ENCODE measurements at regions not wholly inside any gene's neighbourhood (a gene's known extent, or its start where the extent isn't known, plus 50 kb on each side); places are given as distances from the start of the nearest gene placed in this dataset.

DNA sequence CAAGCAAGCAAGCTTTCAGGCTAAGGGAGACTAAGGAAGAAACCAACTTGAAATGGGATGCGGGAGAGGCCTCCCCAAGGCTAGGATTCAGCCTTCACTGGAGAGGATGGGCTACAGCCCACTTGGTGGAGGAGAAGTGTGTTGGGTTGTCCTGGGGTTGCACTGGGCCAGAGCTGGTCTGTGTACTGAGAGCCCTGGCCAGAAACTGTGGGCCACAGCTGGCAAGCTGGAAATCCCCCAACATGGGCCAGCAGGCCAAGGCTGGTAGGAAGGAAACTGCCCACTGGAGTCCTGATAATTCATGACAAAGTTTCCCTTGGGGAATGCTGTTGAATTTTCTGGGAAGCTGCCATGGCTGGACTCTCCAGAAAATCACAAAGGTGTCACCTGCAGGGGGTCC lies 188.0 kb upstream of the S100G start:
- DNase-seq (ENCODE audit: low spot score) = no peak
- in situ Hi-C loops (cut with MboI; ENCODE audit: low pct_unique_long_range_greater_than_20kb, low sequenced_read_pairs, unreplicated experiment) = no loop called here
- TF ChIP-seq, protein P1, sequence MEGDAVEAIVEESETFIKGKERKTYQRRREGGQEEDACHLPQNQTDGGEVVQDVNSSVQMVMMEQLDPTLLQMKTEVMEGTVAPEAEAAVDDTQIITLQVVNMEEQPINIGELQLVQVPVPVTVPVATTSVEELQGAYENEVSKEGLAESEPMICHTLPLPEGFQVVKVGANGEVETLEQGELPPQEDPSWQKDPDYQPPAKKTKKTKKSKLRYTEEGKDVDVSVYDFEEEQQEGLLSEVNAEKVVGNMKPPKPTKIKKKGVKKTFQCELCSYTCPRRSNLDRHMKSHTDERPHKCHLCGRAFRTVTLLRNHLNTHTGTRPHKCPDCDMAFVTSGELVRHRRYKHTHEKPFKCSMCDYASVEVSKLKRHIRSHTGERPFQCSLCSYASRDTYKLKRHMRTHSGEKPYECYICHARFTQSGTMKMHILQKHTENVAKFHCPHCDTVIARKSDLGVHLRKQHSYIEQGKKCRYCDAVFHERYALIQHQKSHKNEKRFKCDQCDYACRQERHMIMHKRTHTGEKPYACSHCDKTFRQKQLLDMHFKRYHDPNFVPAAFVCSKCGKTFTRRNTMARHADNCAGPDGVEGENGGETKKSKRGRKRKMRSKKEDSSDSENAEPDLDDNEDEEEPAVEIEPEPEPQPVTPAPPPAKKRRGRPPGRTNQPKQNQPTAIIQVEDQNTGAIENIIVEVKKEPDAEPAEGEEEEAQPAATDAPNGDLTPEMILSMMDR (IDR thresholded peaks at IDR 0.05; ENCODE audit: extremely low read depth, insufficient read depth, missing control alignments) = no peak

DNA sequence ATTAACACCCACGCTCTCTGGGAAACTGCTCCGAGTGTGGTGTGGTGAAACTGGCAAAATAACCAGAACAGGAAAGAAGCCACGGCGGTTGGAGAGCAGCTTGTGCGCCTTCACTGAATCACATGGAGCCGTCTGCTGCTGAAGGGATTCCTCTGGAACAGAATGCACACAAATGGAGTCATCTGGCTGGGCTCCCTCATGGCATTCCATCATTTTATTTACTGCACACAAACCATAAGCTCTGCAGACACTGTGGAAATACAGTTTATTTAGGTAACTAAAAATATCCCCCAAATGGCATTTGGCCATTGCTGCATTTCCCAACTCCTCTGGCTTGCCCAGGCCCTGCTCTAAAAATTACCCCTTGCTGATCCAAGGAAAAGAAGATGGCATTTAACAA lies 187.0 kb upstream of the S100G start:
- TF ChIP-seq, protein P1 (IDR thresholded peaks at IDR 0.05; ENCODE audit: extremely low read depth, insufficient read depth, missing control alignments) = no peak
- in situ Hi-C loops (cut with MboI; ENCODE audit: low pct_unique_long_range_greater_than_20kb, low sequenced_read_pairs, unreplicated experiment) = no loop called here
- no peak for DNase-seq (ENCODE audit: low spot score)

DNA sequence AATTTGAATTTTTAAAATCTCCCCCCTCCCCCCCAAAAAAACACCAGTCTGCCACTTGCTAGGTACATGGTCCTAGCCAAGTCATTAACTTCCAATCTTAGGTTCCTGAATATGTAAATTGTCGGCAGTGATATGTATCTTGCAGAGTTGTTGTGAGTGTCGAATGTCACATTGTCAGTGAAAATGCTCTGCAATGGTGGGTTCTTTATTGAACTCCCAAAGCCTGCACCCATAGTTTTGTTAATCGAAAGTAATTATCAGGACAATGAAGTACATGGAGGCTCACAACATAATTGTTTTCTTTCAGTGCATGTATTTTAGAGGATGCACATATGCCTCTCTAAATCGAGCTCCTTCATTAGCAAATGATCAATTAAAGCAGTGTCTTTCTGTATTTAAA lies 185.6 kb upstream of the S100G start:
- DNase-seq (ENCODE audit: low spot score) = no peak
- in situ Hi-C loops (cut with MboI; ENCODE audit: low pct_unique_long_range_greater_than_20kb, low sequenced_read_pairs, unreplicated experiment) = no loop called here
- TF ChIP-seq, protein P1 (IDR thresholded peaks at IDR 0.05; ENCODE audit: extremely low read depth, insufficient read depth, missing control alignments) = no peak

DNA sequence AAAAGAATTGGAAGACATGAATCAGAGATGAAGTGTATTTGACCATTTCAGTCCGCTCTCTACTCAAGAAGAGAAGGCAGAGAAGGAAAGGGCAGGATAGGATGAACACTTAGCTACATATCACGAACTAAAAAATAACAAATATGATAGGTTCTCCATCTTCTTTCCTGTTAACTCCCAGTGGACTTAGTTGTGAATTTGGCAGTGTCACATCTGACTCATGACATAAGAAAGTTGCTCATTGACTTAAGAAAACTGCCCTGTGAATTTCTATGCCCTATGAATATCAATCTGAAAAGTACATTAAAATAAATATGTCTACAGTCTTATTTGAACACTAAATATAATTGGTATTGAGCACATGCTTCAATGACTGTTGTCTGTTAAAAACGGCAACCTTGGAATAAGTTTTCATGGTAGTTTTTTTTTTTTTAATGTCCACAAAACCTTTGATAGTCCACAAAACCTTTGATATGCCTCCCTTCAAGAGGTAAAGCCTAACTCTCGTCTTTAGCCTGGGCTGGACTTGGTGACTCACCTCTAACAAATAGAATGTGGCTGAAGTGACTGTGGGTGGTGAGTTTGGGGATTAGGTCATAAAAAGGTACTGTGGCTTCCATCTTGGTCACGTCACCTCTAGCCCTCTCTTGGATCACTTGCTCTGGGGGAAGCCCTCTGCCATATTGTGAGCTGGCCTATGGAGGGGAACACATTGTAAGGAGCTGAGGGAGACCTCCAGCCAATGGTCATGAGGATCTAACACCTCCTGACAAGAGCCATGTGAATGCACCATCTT lies 184.7 kb upstream of the S100G start:
- no peak for DNase-seq (ENCODE audit: low spot score)
- TF ChIP-seq, protein P1 (IDR thresholded peaks at IDR 0.05; ENCODE audit: extremely low read depth, insufficient read depth, missing control alignments) = no peak
- in situ Hi-C loops (cut with MboI; ENCODE audit: low pct_unique_long_range_greater_than_20kb, low sequenced_read_pairs, unreplicated experiment) = no loop called here

DNA sequence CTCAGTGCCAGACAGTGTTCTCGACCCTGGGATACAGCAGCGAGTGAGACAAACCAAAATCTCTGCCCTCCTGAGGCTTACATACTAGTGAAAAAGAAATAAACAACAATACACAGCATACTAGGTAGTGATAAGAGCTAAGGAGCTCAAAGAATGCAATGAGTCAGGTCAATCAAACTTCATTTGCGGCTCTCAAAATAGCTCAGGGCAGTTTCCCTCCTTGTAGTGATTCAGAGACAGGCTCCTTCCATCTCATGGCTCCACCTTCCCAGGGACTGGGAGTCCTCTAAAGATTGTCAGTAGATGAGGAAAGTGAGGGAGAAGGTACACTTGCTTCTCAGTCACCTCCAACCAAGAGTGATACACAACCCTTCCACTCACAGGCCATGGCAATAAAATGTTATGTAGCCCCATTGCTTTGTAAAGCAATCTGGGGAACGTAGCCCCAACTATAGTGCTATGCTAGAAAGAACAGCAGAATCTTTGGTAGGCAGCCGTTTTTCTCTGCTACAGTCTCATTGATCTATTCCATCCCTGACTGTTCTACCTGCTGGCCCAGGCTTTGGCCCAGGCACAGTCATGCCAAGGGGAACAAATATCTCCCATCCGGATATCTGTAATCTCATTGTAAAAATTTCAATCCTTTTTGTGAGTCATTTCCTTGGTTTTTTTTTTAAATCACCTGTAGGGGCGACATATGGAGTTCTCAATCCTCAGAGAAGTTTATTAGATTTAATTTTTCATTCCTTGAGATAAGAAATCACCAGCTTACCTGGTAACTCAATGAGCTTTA lies 183.1 kb upstream of the S100G start:
- in situ Hi-C loops (cut with MboI; ENCODE audit: low pct_unique_long_range_greater_than_20kb, low sequenced_read_pairs, unreplicated experiment) = no loop called here
- no peak for DNase-seq (ENCODE audit: low spot score)
- TF ChIP-seq, protein P1 (IDR thresholded peaks at IDR 0.05; ENCODE audit: extremely low read depth, insufficient read depth, missing control alignments) = no peak

DNA sequence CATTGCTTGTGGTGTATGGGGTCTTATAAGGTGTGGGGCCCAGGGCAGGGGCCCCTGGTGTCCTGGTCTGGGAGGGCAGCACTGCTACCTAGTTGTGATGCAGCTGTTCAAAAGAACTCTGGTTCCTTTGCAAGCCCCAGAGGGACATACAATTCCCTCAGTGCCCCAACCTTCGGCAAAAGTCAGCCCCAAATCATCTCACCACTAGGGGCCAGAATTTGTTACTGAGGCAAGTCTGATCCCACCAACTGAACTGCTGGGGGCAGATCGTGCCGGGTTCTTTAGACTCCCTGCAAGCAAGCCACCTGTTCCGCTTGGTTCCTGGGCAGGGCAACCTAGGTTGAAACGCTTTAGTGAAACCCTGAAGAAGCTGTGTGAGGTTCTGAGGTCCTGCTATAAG lies 180.1 kb upstream of the S100G start:
- in situ Hi-C loops (cut with MboI; ENCODE audit: low pct_unique_long_range_greater_than_20kb, low sequenced_read_pairs, unreplicated experiment) = no loop called here
- no peak for DNase-seq (ENCODE audit: low spot score)
- TF ChIP-seq, protein P1 (IDR thresholded peaks at IDR 0.05; ENCODE audit: extremely low read depth, insufficient read depth, missing control alignments) = no peak

Data from GM13977 (cell line).